NT2/D1 (cell line): ENCODE measurements at regions not wholly inside any gene's neighbourhood (a gene's known extent, or its start where the extent isn't known, plus 50 kb on each side); places are given as distances from the start of the nearest gene placed in this dataset.
"Not testable (repeated sequence)": the region's sequence is repeated elsewhere in the genome, so short reads cannot be mapped to it uniquely, and the experiment has no call there.

Source experiments
- SUZ12 ChIP-seq: IDR thresholded peaks from 2 replicates; pipeline ENCODE4 v1.6.1; 2011; ENCODE audit not compliant: insufficient read length, insufficient read depth; ENCODE audit errors: extremely low read depth
- YY1 ChIP-seq: IDR thresholded peaks from 2 replicates; pipeline ENCODE4 v1.6.1; 2011; ENCODE audit not compliant: insufficient read length, insufficient read depth
- ZNF274 ChIP-seq: IDR thresholded peaks from 2 replicates; pipeline ENCODE4 v1.6.1; 2011; ENCODE audit warnings: mild to moderate bottlenecking, low read depth, low read length

DNA sequence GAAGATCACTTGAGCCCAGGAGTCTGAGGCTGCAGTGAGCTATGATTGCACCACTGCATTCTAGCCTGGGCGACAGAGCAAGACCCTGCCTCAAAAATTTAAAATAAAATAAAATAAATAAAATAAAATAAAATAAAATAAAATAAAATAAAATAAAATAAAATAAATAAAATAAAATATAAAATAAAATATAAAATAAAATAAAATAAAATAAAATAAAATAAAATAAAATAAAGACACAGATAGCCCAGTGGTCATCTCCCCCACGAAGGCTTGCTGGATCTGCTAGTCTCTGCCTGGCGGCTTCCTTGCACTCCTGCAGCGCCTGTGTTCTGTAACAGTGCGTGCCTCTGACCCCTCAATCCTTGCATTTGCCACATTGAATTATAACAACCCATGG, 76.8 kb upstream of the PWP1 start:
- TF ChIP-seq YY1, ZNF274, SUZ12: not testable (repeated sequence)
